ENCODE measurements at regions not wholly inside any gene's neighbourhood (a gene's known extent, or its start where the extent isn't known, plus 50 kb on each side); places are given as distances from the start of the nearest gene placed in this dataset.

GRCh38 chr21:14699433-14700407, 153.6 kb upstream of the SAMSN1 start:
- TF ChIP-seq CTCF (IDR thresholded peaks at IDR 0.05; ENCODE audit: low read depth, low read length, poor library complexity, severe bottlenecking) (no peak), EZH2phosphoT487 (IDR thresholded peaks at IDR 0.05; ENCODE audit: borderline replicate concordance, low read length) (no peak)
